Breast epithelium (tissue), 3 donors: ENCODE measurements at regions not wholly inside any gene's neighbourhood (a gene's known extent, or its start where the extent isn't known, plus 50 kb on each side); places are given as distances from the start of the nearest gene placed in this dataset.

ENCODE experiments used
- POLR2AphosphoS5 ChIP-seq, 3 donors: sonication (generic); formaldehyde crosslinking; IDR thresholded peaks; one replicate each; pipeline ENCODE4 v1.6.1; 2017; ENCODE audit warnings: antibody characterized with exemption in 3 of 3
- TF ChIP-seq, protein P1 (sequence below), 3 donors: fragments of 450-650 bp; IDR thresholded peaks; one replicate each; pipeline ENCODE4 v1.5.1; 2016 to 2017; ENCODE audit warnings: antibody characterized with exemption in 3 of 3, mild to moderate bottlenecking in 3 of 3, moderate library complexity in 3 of 3

- TF ChIP-seq, protein P1, sequence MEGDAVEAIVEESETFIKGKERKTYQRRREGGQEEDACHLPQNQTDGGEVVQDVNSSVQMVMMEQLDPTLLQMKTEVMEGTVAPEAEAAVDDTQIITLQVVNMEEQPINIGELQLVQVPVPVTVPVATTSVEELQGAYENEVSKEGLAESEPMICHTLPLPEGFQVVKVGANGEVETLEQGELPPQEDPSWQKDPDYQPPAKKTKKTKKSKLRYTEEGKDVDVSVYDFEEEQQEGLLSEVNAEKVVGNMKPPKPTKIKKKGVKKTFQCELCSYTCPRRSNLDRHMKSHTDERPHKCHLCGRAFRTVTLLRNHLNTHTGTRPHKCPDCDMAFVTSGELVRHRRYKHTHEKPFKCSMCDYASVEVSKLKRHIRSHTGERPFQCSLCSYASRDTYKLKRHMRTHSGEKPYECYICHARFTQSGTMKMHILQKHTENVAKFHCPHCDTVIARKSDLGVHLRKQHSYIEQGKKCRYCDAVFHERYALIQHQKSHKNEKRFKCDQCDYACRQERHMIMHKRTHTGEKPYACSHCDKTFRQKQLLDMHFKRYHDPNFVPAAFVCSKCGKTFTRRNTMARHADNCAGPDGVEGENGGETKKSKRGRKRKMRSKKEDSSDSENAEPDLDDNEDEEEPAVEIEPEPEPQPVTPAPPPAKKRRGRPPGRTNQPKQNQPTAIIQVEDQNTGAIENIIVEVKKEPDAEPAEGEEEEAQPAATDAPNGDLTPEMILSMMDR (IDR thresholded peaks at IDR 0.05): no peak
- no peak for TF ChIP-seq POLR2AphosphoS5 (IDR thresholded peaks at IDR 0.05)
Observed at GRCh38 chr18:46320297-46320696, 216.1 kb downstream of the HAUS1 start.
